Breast epithelium (tissue), 4 donors: ENCODE measurements at regions not wholly inside any gene's neighbourhood (a gene's known extent, or its start where the extent isn't known, plus 50 kb on each side); places are given as distances from the start of the nearest gene placed in this dataset.

ENCODE experiments used
- DNase-seq, 2 donors: peaks; one replicate each; pipeline ENCODE4 v3.0.0-alpha.2; 2019; ENCODE audit warnings: low spot score in 2 of 2
- H3K27ac ChIP-seq, 2 donors: fragments of 200-600 bp; sonication (generic) in 1 of 2; one replicate each; pipeline ENCODE4 v1.5.1; 2016 to 2019; ENCODE audit warnings: mild to moderate bottlenecking in 1 of 2
- H3K27me3 ChIP-seq, 2 donors: fragments of 200-600 bp; sonication (generic) in 1 of 2; one replicate each; pipeline versions ENCODE4 v1.5.1 to v1.6.0; 2017 to 2019; ENCODE audit warnings: control low read depth in 1 of 2, mild to moderate bottlenecking in 1 of 2
- H3K36me3 ChIP-seq: fragments of 200-600 bp; one replicate; pipeline ENCODE4 v1.5.1; 2019
- H3K4me1 ChIP-seq, 2 donors: fragments of 200-600 bp; sonication (generic); one replicate each; pipeline ENCODE4 v1.5.1; 2016 to 2019; ENCODE audit warnings: control low read depth in 1 of 2
- H3K4me3 ChIP-seq, 3 donors: fragments of 200-600 bp; sonication (generic); 1 replicate in 2 of 3; 2 replicates in 1 of 3; pipeline ENCODE4 v1.5.1; 2016 to 2019; ENCODE audit warnings: mild to moderate bottlenecking in 3 of 3, moderate library complexity in 2 of 3
- H3K9me3 ChIP-seq, 2 donors: fragments of 200-600 bp; sonication (generic) in 1 of 2; one replicate each; pipeline ENCODE4 v1.5.1; 2016 to 2019; ENCODE audit warnings: control low read depth in 1 of 2
- POLR2A ChIP-seq: fragments of 450-650 bp; IDR thresholded peaks from one replicate; pipeline ENCODE4 v1.6.1; 2016; ENCODE audit warnings: antibody characterized with exemption, mild to moderate bottlenecking, moderate library complexity
- POLR2AphosphoS5 ChIP-seq, 3 donors: sonication (generic); formaldehyde crosslinking; IDR thresholded peaks; one replicate each; pipeline ENCODE4 v1.6.1; 2017; ENCODE audit warnings: antibody characterized with exemption in 3 of 3
- intact Hi-C: fragments of 100-400 bp; cut with DNase I; formaldehyde crosslinking; loops from one replicate; pipeline ENCODE4 v1.15.1; 2023; ENCODE audit warnings: low total_unique reads
- TF ChIP-seq, protein P1 (sequence below), 3 donors: fragments of 450-650 bp; IDR thresholded peaks; one replicate each; pipeline ENCODE4 v1.5.1; 2016 to 2017; ENCODE audit warnings: antibody characterized with exemption in 3 of 3, mild to moderate bottlenecking in 3 of 3, moderate library complexity in 3 of 3

DNA sequence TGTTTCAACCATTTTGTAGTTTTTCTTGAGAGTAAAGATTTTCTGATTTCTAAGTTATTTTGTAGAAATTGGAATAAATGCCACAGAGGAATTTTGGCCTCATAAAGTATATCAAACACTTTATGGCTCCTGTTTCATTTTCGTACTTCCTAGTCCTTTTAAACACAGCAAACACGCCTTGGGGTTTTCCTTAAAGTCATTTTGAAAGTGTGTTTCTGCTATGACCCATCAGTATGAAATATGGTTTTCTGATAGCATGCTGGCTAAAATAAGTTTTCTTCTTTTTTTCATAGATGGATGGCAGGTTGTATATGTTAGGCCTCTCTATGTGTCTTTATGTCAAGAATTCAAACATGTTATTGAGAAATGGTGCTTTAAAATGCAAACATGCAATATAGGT is 940.1 kb upstream of the TMPRSS15 start:
- Histone ChIP-seq H3K36me3 (no peaks in the 10 kb centered on the region), H3K4me1 (no peaks in the 10 kb centered on the region), H3K27me3 (no peaks in the 10 kb centered on the region), H3K27ac (no peak overlapping the region), H3K4me3 (no peak overlapping the region), H3K9me3 (no peaks in the 10 kb centered on the region)
- no peak for DNase-seq
- TF ChIP-seq POLR2AphosphoS5 (IDR thresholded peaks at IDR 0.05) (no peak), POLR2A (no peak)
- TF ChIP-seq, protein P1, sequence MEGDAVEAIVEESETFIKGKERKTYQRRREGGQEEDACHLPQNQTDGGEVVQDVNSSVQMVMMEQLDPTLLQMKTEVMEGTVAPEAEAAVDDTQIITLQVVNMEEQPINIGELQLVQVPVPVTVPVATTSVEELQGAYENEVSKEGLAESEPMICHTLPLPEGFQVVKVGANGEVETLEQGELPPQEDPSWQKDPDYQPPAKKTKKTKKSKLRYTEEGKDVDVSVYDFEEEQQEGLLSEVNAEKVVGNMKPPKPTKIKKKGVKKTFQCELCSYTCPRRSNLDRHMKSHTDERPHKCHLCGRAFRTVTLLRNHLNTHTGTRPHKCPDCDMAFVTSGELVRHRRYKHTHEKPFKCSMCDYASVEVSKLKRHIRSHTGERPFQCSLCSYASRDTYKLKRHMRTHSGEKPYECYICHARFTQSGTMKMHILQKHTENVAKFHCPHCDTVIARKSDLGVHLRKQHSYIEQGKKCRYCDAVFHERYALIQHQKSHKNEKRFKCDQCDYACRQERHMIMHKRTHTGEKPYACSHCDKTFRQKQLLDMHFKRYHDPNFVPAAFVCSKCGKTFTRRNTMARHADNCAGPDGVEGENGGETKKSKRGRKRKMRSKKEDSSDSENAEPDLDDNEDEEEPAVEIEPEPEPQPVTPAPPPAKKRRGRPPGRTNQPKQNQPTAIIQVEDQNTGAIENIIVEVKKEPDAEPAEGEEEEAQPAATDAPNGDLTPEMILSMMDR (IDR thresholded peaks at IDR 0.05) = no peak
- intact Hi-C loops = no loop called here

DNA sequence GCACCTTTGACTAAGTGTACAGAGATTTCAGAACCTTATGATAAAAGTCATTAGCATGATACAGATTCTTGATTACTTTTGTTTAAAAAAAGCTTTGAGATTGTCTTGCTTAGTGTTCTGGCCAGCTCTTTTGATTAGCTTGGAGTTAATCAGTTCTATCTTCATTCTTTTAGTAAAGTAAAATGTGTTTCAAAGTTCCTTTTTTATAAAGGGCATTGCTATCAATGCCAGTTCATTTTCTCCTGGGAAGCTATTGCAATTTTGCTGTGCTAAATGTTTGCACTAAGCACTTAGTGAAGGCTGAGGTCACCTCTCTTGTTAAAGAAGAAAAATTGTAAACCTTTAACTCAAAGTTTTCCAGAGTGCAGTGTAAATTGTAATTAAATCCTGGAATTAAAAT is 946.7 kb upstream of the TMPRSS15 start:
- Histone ChIP-seq H3K4me3 (no peak overlapping the region), H3K27ac (no peak overlapping the region), H3K4me1 (no peaks in the 10 kb centered on the region), H3K27me3 (no peaks in the 10 kb centered on the region), H3K36me3 (no peaks in the 10 kb centered on the region), H3K9me3 (no peaks in the 10 kb centered on the region)
- TF ChIP-seq POLR2A = no peak
- TF ChIP-seq, protein P1 (IDR thresholded peaks at IDR 0.05) = no peak
- TF ChIP-seq POLR2AphosphoS5 (IDR thresholded peaks at IDR 0.05) = no peak
- intact Hi-C loops = no loop called here
- no peak for DNase-seq

DNA sequence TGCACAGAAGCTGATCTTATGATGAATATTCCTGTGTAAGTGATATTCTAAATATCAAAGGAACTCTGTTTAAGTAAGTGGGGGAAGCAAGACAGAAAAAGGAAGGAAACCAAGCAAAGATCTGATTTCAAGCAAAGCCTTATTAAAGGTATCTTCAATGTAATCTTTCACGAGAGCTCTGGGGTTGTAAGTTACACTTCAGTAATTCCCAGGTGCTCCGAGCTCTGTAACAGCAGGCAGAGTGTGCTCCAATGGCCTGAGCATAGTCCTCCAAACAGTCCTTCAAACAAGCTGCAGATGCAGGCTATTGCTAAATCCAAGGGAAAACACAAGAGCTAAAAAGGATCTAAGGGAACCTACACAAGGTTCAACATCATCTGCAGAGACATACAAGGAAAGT is 949.7 kb upstream of the TMPRSS15 start:
- TF ChIP-seq, protein P1 (IDR thresholded peaks at IDR 0.05) = no peak
- TF ChIP-seq POLR2AphosphoS5 (IDR thresholded peaks at IDR 0.05) (no peak), POLR2A (no peak)
- no peak overlapping the region for H3K4me3 ChIP-seq
- no peak overlapping the region for H3K27ac ChIP-seq
- intact Hi-C loops = no loop called here
- H3K27me3 ChIP-seq = no peaks in the 10 kb centered on the region
- H3K9me3 ChIP-seq = no peaks in the 10 kb centered on the region
- no peak for DNase-seq
- no peaks in the 10 kb centered on the region for H3K36me3 ChIP-seq
- no peaks in the 10 kb centered on the region for H3K4me1 ChIP-seq

DNA sequence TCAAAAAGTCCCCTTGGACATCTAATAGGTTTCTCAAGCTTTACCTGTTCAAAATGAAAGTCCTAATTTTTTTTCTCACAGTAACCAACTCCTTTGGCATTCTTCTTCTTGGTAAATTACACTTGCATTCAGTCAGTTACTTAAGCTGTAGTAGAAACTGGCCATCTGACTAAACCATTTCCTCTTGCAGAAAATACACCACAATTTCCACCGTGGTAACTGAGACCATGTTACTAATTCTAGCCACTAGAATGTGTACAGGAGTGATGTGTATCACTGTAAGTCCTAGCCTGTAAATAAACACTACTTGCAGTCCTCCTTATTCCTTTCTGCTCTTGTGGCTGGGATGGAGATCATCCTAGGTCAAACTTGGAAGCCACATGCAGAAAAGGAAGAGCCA is 965.4 kb upstream of the TMPRSS15 start:
- Histone ChIP-seq H3K4me1 (no peaks in the 10 kb centered on the region), H3K9me3 (no peaks in the 10 kb centered on the region), H3K36me3 (no peaks in the 10 kb centered on the region), H3K4me3 (no peak overlapping the region), H3K27me3 (no peaks in the 10 kb centered on the region), H3K27ac (no peak overlapping the region)
- DNase-seq = no peak
- intact Hi-C loops = no loop called here
- no peak for TF ChIP-seq POLR2A
- no peak for TF ChIP-seq POLR2AphosphoS5 (IDR thresholded peaks at IDR 0.05)
- TF ChIP-seq, protein P1 (IDR thresholded peaks at IDR 0.05) = no peak

DNA sequence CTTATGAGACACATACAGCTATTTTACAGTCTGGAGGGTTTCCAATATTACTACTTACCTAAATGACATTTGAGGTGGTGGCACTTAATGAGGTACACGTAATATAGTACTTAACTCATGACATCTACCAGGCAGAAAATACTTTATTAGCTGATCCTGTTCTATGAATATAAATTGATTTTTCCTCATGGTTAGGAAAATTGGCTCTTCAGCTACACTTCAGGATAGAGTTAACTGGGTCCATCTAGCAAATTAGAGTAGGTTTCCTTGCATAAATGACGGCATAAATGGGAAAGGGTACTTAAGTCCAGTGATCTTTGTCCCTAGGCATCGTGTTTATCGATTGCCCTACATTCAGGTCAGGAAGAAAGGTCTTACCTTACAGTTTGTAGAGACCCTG is 988.8 kb upstream of the TMPRSS15 start:
- Histone ChIP-seq H3K27ac (no peak overlapping the region), H3K36me3 (no peaks in the 10 kb centered on the region), H3K27me3 (no peaks in the 10 kb centered on the region), H3K4me3 (no peak overlapping the region), H3K9me3 (no peaks in the 10 kb centered on the region), H3K4me1 (no peaks in the 10 kb centered on the region)
- TF ChIP-seq POLR2AphosphoS5 (IDR thresholded peaks at IDR 0.05) (no peak), POLR2A (no peak)
- TF ChIP-seq, protein P1 (IDR thresholded peaks at IDR 0.05) = no peak
- intact Hi-C loops = no loop called here
- DNase-seq = no peak
